SK-N-SH treated with all-trans-retinoic acid at 6 μM for 48 hours (cell line): ENCODE measurements at regions not wholly inside any gene's neighbourhood (a gene's known extent, or its start where the extent isn't known, plus 50 kb on each side); places are given as distances from the start of the nearest gene placed in this dataset.

Experiments used
- ATAC-seq: fragments of 200-7000 bp; cut with Tn5 transposase; 3 replicates; pipeline ENCODE4 v1.9.1; 2020; ENCODE audit warnings: mild to moderate bottlenecking, moderate library complexity
- ARNTL ChIP-seq: fragments of 450-650 bp; formaldehyde crosslinking; IDR thresholded peaks from 2 replicates; pipeline ENCODE4 v1.5.0; 2020; ENCODE audit warnings: low read depth, mild to moderate bottlenecking, moderate library complexity, borderline replicate concordance
- BACH2 ChIP-seq: fragments of 250-450 bp; sonication (Bioruptor Pico); IDR thresholded peaks from 2 replicates; pipeline ENCODE4 v1.9.0; 2021; ENCODE audit warnings: mild to moderate bottlenecking, borderline replicate concordance
- CSDC2 ChIP-seq: fragments of 250-450 bp; sonication (Bioruptor Pico); IDR thresholded peaks from 2 replicates; pipeline ENCODE4 v1.5.0; 2020; ENCODE audit warnings: mild to moderate bottlenecking, moderate library complexity
- ESRRG ChIP-seq: fragments of 250-450 bp; sonication (Bioruptor Pico); IDR thresholded peaks from 2 replicates; pipeline ENCODE4 v1.6.1; 2021; ENCODE audit warnings: mild to moderate bottlenecking
- GLIS3 ChIP-seq: fragments of 250-450 bp; sonication (Bioruptor Pico); IDR thresholded peaks from 2 replicates; pipeline ENCODE4 v1.5.0; 2020; ENCODE audit warnings: mild to moderate bottlenecking, moderate library complexity
- ISL1 ChIP-seq: fragments of 250-450 bp; sonication (Bioruptor Pico); IDR thresholded peaks from 2 replicates; pipeline ENCODE4 v2.1.2; 2022; ENCODE audit warnings: mild to moderate bottlenecking, moderate library complexity
- OSR1 ChIP-seq: fragments of 250-450 bp; sonication (Bioruptor Pico); IDR thresholded peaks from 2 replicates; pipeline ENCODE4 v1.8.0; 2022; ENCODE audit warnings: moderate library complexity, mild to moderate bottlenecking, inconsistent platforms
- PPARA ChIP-seq: fragments of 250-450 bp; sonication (Bioruptor Pico); IDR thresholded peaks from 2 replicates; pipeline ENCODE4 v1.5.0; 2020; ENCODE audit warnings: mild to moderate bottlenecking, borderline replicate concordance
- RARB ChIP-seq: fragments of 250-450 bp; sonication (Bioruptor Pico); IDR thresholded peaks from 2 replicates; pipeline ENCODE4 v1.8.0; 2021; ENCODE audit warnings: mild to moderate bottlenecking, moderate library complexity
- SNAI2 ChIP-seq: fragments of 250-450 bp; sonication (Bioruptor Pico); IDR thresholded peaks from 2 replicates; pipeline ENCODE4 v1.5.0; 2020; ENCODE audit warnings: mild to moderate bottlenecking, moderate library complexity
- TCF4 ChIP-seq: fragments of 250-450 bp; sonication (Bioruptor Pico); IDR thresholded peaks from 2 replicates; pipeline ENCODE4 v1.8.0; 2021; ENCODE audit warnings: mild to moderate bottlenecking, moderate library complexity, borderline replicate concordance
- TOX ChIP-seq: fragments of 250-450 bp; sonication (Bioruptor Pico); IDR thresholded peaks from 2 replicates; pipeline ENCODE4 v1.8.0; 2021; ENCODE audit warnings: mild to moderate bottlenecking, moderate library complexity, borderline replicate concordance
- ZC3H10 ChIP-seq: fragments of 250-450 bp; sonication (Bioruptor Pico); IDR thresholded peaks from 2 replicates; pipeline ENCODE4 v1.5.1; 2021; ENCODE audit warnings: mild to moderate bottlenecking, moderate library complexity
- ZFP3 ChIP-seq: fragments of 250-450 bp; sonication (Bioruptor Pico); IDR thresholded peaks from 2 replicates; pipeline ENCODE4 v1.5.0; 2020; ENCODE audit warnings: mild to moderate bottlenecking, moderate library complexity
- ZFP30 ChIP-seq: fragments of 450-650 bp; formaldehyde crosslinking; IDR thresholded peaks from 2 replicates; pipeline ENCODE4 v1.5.0; 2022; ENCODE audit warnings: mild to moderate bottlenecking, moderate library complexity
- ZNF565 ChIP-seq: fragments of 450-650 bp; formaldehyde crosslinking; conservative IDR thresholded peaks from 2 replicates; pipeline ENCODE4 v1.5.0; 2020; ENCODE audit warnings: low read depth, mild to moderate bottlenecking, moderate library complexity
- ZNF70 ChIP-seq: fragments of 450-650 bp; formaldehyde crosslinking; IDR thresholded peaks from 2 replicates; pipeline ENCODE4 v1.5.0; 2020; ENCODE audit warnings: mild to moderate bottlenecking, moderate library complexity
- ZNF8 ChIP-seq: fragments of 450-650 bp; formaldehyde crosslinking; IDR thresholded peaks from 2 replicates; pipeline ENCODE4 v1.5.0; 2020; ENCODE audit warnings: mild to moderate bottlenecking, moderate library complexity
- TF ChIP-seq, protein P1 (sequence below): fragments of 250-450 bp; sonication (Bioruptor Pico); IDR thresholded peaks from 2 replicates; pipeline ENCODE4 v1.8.0; 2020; ENCODE audit warnings: mild to moderate bottlenecking, moderate library complexity, borderline replicate concordance
- TF ChIP-seq, protein P2 (sequence below): fragments of 250-450 bp; sonication (Bioruptor Pico); IDR thresholded peaks from 2 replicates; pipeline ENCODE4 v1.5.1; 2021; ENCODE audit warnings: mild to moderate bottlenecking, moderate library complexity
- TF ChIP-seq, protein P3 (sequence below): fragments of 250-450 bp; sonication (Bioruptor Pico); IDR thresholded peaks from 2 replicates; pipeline ENCODE4 v1.5.0; 2020; ENCODE audit warnings: mild to moderate bottlenecking, moderate library complexity
- TF ChIP-seq, protein P4 (sequence below): fragments of 250-450 bp; sonication (Bioruptor Pico); IDR thresholded peaks from 2 replicates; pipeline ENCODE4 v1.5.1; 2020; ENCODE audit warnings: low read depth, mild to moderate bottlenecking, moderate library complexity
- TF ChIP-seq, protein P5 (sequence below): fragments of 250-450 bp; sonication (Bioruptor Pico); IDR thresholded peaks from 2 replicates; pipeline ENCODE4 v1.8.0; 2021; ENCODE audit warnings: low read depth, mild to moderate bottlenecking, moderate library complexity, borderline replicate concordance

DNA sequence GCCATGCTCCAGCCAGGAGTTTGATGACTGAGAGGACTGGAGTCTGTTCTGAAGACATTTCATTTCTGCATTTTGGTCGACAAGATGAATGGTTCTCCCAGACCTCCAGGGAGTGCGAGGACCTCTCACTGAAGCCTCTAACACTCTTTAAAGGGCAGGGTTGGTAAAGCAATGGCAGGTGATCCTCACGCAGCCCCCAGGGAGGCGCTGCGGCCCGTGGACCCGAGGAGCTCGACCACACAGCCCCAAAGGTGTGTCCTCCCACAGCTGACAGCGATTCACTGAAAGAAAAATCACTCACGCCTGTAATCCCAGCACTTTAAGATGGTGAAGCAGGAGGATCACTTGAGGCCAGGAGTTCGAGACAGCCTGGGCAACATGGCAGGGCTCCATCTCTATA is 183.8 kb upstream of the SFSWAP start:
- TF ChIP-seq ZNF565 (CRISPR knock-in tag) (no peak), TOX (CRISPR knock-in tag) (no peak), ZFP30 (no peak), ISL1 (CRISPR knock-in tag) (no peak), OSR1 (CRISPR knock-in tag) (no peak), TCF4 (CRISPR knock-in tag) (no peak), RARB (no peak), CSDC2 (no peak), PPARA (CRISPR knock-in tag) (no peak), ZNF70 (CRISPR knock-in tag) (no peak), ZC3H10 (CRISPR knock-in tag) (no peak), ESRRG (no peak), BACH2 (CRISPR knock-in tag) (no peak), SNAI2 (CRISPR knock-in tag) (no peak), ARNTL (no peak), GLIS3 (CRISPR knock-in tag) (no peak), ZFP3 (no peak)
- TF ChIP-seq, protein P1, sequence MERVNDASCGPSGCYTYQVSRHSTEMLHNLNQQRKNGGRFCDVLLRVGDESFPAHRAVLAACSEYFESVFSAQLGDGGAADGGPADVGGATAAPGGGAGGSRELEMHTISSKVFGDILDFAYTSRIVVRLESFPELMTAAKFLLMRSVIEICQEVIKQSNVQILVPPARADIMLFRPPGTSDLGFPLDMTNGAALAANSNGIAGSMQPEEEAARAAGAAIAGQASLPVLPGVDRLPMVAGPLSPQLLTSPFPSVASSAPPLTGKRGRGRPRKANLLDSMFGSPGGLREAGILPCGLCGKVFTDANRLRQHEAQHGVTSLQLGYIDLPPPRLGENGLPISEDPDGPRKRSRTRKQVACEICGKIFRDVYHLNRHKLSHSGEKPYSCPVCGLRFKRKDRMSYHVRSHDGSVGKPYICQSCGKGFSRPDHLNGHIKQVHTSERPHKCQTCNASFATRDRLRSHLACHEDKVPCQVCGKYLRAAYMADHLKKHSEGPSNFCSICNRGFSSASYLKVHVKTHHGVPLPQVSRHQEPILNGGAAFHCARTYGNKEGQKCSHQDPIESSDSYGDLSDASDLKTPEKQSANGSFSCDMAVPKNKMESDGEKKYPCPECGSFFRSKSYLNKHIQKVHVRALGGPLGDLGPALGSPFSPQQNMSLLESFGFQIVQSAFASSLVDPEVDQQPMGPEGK (CRISPR knock-in tag): no peak
- TF ChIP-seq, protein P2, sequence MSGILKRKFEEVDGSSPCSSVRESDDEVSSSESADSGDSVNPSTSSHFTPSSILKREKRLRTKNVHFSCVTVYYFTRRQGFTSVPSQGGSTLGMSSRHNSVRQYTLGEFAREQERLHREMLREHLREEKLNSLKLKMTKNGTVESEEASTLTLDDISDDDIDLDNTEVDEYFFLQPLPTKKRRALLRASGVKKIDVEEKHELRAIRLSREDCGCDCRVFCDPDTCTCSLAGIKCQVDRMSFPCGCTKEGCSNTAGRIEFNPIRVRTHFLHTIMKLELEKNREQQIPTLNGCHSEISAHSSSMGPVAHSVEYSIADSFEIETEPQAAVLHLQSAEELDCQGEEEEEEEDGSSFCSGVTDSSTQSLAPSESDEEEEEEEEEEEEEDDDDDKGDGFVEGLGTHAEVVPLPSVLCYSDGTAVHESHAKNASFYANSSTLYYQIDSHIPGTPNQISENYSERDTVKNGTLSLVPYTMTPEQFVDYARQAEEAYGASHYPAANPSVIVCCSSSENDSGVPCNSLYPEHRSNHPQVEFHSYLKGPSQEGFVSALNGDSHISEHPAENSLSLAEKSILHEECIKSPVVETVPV (CRISPR knock-in tag): no peak
- TF ChIP-seq, protein P3, sequence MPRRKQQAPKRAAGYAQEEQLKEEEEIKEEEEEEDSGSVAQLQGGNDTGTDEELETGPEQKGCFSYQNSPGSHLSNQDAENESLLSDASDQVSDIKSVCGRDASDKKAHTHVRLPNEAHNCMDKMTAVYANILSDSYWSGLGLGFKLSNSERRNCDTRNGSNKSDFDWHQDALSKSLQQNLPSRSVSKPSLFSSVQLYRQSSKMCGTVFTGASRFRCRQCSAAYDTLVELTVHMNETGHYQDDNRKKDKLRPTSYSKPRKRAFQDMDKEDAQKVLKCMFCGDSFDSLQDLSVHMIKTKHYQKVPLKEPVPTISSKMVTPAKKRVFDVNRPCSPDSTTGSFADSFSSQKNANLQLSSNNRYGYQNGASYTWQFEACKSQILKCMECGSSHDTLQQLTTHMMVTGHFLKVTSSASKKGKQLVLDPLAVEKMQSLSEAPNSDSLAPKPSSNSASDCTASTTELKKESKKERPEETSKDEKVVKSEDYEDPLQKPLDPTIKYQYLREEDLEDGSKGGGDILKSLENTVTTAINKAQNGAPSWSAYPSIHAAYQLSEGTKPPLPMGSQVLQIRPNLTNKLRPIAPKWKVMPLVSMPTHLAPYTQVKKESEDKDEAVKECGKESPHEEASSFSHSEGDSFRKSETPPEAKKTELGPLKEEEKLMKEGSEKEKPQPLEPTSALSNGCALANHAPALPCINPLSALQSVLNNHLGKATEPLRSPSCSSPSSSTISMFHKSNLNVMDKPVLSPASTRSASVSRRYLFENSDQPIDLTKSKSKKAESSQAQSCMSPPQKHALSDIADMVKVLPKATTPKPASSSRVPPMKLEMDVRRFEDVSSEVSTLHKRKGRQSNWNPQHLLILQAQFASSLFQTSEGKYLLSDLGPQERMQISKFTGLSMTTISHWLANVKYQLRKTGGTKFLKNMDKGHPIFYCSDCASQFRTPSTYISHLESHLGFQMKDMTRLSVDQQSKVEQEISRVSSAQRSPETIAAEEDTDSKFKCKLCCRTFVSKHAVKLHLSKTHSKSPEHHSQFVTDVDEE (CRISPR knock-in tag): no peak
- TF ChIP-seq, all 23 proteins: peak for 0
- no peak for ATAC-seq

DNA sequence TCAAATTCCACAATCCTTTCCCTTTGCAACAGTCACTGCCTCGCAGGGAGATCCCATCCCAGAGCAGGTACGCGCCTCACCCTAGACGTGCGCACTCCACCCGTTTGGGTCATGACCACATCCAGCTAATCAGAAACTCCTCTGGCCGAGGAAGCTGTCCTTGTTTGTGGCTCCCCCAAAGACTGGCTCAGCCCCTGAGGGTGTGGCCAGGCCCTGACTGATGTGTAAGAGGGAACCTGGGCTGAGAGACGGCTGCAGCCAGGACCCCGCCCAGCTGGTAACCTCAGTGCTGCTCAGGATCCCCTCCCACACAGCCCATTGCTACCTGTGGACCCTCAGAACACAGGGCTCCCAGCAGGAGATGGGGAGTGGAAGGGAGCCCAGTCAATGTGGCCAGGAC is 183.2 kb upstream of the SFSWAP start:
- TF ChIP-seq SNAI2 (CRISPR knock-in tag) (no peak), ISL1 (CRISPR knock-in tag) (no peak), ARNTL (no peak), ZNF70 (CRISPR knock-in tag) (no peak), PPARA (CRISPR knock-in tag) (no peak), ZC3H10 (CRISPR knock-in tag) (no peak), ZFP3 (no peak), RARB (no peak), TOX (CRISPR knock-in tag) (no peak), GLIS3 (CRISPR knock-in tag) (no peak), ZNF565 (CRISPR knock-in tag) (no peak), TCF4 (CRISPR knock-in tag) (no peak), CSDC2 (no peak), ZNF8 (CRISPR knock-in tag) (no peak), ESRRG (no peak), OSR1 (CRISPR knock-in tag) (no peak)
- TF ChIP-seq, protein P4, sequence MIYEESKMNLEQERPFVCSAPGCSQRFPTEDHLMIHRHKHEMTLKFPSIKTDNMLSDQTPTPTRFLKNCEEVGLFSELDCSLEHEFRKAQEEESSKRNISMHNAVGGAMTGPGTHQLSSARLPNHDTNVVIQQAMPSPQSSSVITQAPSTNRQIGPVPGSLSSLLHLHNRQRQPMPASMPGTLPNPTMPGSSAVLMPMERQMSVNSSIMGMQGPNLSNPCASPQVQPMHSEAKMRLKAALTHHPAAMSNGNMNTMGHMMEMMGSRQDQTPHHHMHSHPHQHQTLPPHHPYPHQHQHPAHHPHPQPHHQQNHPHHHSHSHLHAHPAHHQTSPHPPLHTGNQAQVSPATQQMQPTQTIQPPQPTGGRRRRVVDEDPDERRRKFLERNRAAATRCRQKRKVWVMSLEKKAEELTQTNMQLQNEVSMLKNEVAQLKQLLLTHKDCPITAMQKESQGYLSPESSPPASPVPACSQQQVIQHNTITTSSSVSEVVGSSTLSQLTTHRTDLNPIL (CRISPR knock-in tag): no peak
- TF ChIP-seq, protein P5, sequence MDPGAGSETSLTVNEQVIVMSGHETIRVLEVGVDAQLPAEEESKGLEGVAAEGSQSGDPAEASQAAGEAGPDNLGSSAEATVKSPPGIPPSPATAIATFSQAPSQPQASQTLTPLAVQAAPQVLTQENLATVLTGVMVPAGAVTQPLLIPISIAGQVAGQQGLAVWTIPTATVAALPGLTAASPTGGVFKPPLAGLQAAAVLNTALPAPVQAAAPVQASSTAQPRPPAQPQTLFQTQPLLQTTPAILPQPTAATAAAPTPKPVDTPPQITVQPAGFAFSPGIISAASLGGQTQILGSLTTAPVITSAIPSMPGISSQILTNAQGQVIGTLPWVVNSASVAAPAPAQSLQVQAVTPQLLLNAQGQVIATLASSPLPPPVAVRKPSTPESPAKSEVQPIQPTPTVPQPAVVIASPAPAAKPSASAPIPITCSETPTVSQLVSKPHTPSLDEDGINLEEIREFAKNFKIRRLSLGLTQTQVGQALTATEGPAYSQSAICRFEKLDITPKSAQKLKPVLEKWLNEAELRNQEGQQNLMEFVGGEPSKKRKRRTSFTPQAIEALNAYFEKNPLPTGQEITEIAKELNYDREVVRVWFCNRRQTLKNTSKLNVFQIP (CRISPR knock-in tag): no peak
- TF ChIP-seq, protein P3 (CRISPR knock-in tag): no peak
- TF ChIP-seq, protein P2 (CRISPR knock-in tag): no peak
- ATAC-seq: no peak
